Fibroblast of pulmonary artery (primary cell): ENCODE measurements at regions not wholly inside any gene's neighbourhood (a gene's known extent, or its start where the extent isn't known, plus 50 kb on each side); places are given as distances from the start of the nearest gene placed in this dataset.

Experiments used
- DNase-seq: peaks from one replicate; pipeline ENCODE4 v3.0.0-alpha.2; 2010; ENCODE audit warnings: low read depth
- H3K4me3 ChIP-seq: replicated peaks from 2 replicates; pipeline ENCODE4 v1.5.1; 2011; ENCODE audit warnings: low read depth, mild to moderate bottlenecking, control low read depth, low read length, moderate library complexity
- TF ChIP-seq, protein P1 (sequence below): IDR thresholded peaks from 2 replicates; pipeline ENCODE4 v1.5.1; 2011; ENCODE audit warnings: mild to moderate bottlenecking, control low read depth, low read length, inconsistent platforms; ENCODE audit errors: missing control alignments

DNA sequence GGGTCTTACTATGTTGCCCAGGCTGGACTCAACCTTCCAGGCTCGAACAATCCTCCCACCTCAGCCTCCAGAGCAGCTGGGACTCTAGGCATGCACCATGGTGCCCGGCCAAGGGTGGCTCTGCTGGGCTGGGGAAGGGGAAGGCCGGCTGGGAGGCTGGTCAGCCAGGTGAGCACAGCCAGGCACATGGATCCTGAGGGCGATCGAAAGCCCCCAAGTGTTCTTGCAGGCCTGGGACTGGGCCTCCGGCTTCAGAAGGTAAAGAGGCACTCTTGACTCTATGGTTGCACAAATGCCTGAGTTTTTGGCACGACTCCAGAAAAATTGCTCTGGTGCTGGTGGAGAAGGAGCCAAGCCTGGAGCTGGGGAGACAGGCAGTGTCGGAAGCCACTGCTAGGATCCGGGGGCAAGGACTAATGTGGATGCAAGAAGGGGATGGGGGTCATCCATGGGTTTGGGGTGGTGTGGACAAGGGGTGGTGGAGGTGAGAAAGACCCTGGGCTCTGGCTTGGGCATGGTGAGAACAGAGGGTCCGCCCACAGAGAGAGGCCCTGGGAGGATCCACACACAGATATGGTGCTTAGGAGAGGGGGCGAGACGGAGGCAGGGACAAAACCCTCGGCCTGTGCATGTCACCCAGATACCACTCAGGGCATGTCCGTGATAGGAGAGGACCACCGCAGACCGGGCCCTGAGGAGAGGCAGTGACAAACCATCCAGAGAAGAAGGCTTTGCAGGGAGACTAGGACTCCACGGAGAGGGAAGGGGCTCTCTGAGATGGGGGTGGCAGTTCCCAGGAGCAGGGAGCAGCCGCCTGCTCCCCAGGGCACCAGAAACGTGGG, 51.1 kb upstream of the COL5A1 start:
- peak; percentile 69 for DNase-seq
- TF ChIP-seq, protein P1, sequence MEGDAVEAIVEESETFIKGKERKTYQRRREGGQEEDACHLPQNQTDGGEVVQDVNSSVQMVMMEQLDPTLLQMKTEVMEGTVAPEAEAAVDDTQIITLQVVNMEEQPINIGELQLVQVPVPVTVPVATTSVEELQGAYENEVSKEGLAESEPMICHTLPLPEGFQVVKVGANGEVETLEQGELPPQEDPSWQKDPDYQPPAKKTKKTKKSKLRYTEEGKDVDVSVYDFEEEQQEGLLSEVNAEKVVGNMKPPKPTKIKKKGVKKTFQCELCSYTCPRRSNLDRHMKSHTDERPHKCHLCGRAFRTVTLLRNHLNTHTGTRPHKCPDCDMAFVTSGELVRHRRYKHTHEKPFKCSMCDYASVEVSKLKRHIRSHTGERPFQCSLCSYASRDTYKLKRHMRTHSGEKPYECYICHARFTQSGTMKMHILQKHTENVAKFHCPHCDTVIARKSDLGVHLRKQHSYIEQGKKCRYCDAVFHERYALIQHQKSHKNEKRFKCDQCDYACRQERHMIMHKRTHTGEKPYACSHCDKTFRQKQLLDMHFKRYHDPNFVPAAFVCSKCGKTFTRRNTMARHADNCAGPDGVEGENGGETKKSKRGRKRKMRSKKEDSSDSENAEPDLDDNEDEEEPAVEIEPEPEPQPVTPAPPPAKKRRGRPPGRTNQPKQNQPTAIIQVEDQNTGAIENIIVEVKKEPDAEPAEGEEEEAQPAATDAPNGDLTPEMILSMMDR = no peak
- no peak overlapping the region for H3K4me3 ChIP-seq

DNA sequence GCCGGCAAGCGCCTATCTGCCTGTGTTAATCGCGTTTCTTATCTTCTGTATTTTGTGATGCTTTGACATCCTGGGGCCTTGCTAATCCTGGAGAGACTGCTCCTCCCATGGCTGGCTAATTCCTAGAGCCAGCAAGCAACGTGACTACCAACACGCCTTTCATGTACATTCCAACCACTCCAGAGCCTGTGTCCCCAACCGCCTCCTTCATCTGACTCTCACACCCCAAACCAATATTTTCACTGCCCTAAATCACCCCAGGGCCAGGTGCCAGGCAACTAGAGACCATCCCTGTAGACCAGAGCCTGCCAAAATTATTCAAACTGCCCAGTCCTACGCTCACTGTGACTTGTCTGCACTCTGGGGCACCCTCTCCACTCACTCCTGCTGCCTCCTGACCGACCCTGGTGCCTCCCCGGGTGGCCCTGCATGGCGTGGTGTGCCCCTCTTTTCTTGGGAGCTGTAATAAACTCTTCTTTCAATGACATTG, 50.5 kb upstream of the COL5A1 start:
- no peak overlapping the region for H3K4me3 ChIP-seq
- DNase-seq = no peak
- TF ChIP-seq, protein P1 = no peak

DNA sequence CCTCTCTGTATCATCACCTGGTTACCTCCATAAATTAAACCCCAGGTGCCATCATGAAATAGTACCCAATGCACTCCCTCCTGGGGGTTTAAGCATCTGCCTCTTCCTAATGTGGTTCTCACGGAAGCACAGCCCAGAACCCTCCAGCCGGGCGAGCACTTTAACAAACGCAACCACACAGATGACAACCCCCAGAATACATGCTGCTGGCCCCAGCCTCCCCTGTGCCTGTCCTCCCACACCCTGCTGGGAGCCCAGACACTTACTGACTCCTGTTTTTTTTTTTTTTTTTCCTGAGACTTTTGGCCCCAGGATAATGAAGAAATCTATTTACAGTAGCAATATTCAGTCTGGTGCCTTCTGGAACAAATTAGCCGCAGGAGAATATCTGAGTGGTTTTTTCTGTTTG, 50.0 kb upstream of the COL5A1 start:
- no peak for DNase-seq
- no peak overlapping the region for H3K4me3 ChIP-seq
- TF ChIP-seq, protein P1 = no peak
